ENCODE measurements at regions not wholly inside any gene's neighbourhood (a gene's known extent, or its start where the extent isn't known, plus 50 kb on each side); places are given as distances from the start of the nearest gene placed in this dataset.
"Not testable (repeated sequence)": the region's sequence is repeated elsewhere in the genome, so short reads cannot be mapped to it uniquely, and the experiment has no call there.

- DNase-seq (ENCODE audit: low read depth in 2 of 3, low spot score in 2 of 3): no peak
These were observed 62.5 kb upstream of the CHST15 start for GRCh38 chr10:124155781-124156435.

DNA sequence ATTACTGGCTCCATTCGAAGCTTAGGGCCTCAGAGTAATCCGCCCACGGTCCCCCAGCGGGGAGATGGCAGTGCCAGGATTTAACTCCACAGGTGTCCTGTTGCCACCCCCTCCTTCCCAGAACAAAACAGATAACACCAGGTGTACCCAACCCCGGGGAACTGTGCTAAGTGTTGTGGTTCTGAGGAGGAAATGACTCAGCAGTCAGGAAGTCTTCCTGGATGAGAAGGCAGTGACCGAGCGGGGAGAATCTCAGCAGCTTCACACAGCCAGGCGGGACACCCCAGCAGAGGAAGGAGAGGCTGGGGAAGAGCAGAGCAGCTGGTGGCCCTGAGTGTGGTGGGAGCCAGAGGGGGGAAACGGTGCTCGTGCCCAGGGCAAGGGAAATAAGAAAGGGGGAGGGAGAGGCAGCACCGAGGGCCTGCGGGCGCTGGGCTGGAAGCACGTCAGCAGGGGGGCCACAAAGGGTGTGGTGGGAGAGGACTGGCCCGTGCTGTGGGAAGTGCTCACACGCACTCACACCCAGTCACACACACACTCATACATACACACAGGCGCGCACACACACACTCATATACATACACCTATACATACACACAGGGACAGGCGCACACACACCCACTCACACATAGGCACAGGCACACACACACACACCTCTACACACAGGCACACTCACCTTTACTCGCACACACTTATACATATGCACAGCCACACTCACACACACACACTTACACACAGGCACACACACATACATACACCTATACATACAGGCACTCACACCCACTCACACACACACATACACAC lies 59.8 kb upstream of the CHST15 start:
- DNase-seq (ENCODE audit: low read depth in 2 of 3, low spot score in 2 of 3): peak in 2 of 3 donors; percentile 86 to 87

- peak in 2 of 3 donors; percentile 40 to 41 for DNase-seq (ENCODE audit: low read depth in 2 of 3, low spot score in 2 of 3)
These were observed 59.0 kb upstream of the CHST15 start for GRCh38 chr10:124152139-124153022.

DNA sequence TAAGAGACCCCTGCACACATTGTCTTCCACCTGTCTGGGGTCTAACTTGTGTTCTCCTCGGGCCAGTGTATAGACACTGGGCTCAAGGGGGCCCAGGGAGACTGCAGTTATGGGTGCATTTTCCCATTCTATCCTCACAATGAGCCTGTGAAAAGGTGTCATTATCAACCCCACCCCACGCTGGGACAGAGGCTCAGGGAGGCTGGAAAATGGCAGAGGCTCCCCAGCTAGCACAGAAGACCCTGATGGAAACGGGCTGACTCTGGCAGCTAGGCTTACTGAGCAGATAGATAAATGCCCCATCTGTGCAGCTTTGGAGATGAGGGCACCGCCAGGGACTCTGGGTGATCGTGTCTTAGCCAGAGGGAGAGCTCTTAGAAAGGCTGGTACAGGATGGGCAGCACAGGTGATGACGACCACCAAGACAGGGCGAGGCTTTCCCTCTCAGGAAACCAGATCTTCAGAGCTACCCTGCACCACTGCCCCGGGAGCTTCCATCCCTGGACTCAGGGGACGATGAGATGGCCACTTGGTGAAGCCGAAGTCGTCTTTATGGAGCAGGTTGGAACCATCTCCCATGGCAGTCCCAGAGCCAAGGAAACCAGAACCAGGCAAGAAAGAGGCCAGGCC lies 58.2 kb upstream of the CHST15 start:
- DNase-seq (ENCODE audit: low read depth in 2 of 3, low spot score in 2 of 3): no peak

DNA sequence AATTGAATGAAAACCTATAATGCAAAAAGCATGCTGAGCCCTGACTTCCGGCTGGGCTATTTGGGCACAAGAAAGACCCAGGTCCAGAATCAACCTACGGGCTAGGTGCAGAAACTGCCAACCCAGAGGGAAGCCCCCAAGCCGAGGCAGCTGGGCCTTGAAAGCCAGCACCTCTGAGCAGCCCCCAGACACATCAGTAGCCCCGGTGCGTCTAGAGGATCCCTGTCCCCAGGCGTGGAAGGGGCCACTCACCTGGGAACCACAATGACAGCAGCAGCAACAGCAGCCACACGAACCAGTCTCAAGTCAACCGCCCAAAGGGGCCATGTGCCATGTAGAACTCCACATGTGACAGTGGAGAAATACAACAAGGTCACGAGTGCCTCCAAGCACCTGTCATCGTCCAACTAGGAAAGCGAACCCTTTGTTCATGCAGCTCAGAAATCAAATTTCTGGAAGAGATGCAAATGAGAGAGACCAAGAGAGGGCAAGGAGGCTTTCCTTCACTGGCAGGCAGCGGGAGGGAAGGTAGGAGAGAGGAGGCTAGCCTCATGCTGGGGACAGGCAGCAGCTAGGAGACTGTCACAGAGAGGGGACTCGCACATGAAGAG lies 57.5 kb upstream of the CHST15 start:
- DNase-seq (ENCODE audit: low read depth in 2 of 3, low spot score in 2 of 3): no peak

GRCh38 chr10:124150189-124150806 lies 56.9 kb upstream of the CHST15 start:
- no peak for DNase-seq (ENCODE audit: low read depth in 2 of 3, low spot score in 2 of 3)

DNA sequence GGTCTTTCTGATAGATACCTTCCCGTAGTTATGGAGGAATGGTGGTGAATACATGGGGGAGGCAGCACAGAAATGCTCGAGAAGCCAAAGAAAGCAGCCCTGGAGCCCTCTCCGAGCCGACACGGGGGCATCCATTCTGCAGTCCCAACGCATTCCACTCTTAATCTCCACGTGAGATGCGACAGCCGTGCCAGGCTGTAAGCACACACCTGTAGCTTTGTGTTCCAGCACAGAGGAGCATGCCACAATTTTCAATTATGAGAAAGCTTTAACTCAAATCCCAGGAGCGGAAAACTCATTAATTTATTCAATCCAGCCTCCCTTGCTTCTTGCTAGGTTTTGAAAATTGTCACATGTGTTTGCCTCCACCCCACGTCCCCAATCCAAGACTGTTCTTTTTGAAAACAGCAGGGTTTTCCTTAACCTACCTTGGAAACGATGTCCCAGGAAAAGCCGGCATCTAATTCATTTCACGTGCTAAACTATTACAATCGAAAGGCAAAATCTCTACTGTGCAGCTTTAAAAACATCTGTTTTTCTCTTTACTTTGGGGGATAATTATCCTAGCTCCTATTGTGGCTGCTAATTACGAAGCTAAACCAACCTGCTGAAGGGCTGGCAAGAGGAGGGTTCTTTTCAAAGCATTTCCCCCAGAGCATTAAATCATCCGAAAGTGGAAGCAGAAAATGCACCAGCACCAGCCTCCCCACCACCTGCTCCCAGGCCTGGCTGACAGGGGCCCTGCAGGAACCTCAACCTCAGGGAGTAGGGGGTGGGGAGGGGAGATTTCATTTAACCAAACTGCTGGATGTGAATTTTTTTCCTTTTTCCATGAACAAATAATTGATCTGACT lies 56.0 kb upstream of the CHST15 start:
- peak in 2 of 3 donors; percentile 51 to 74 for DNase-seq (ENCODE audit: low read depth in 2 of 3, low spot score in 2 of 3)

GRCh38 chr10:124148509-124149188 lies 55.3 kb upstream of the CHST15 start:
- DNase-seq (ENCODE audit: low read depth in 2 of 3, low spot score in 2 of 3): not testable (repeated sequence)

DNA sequence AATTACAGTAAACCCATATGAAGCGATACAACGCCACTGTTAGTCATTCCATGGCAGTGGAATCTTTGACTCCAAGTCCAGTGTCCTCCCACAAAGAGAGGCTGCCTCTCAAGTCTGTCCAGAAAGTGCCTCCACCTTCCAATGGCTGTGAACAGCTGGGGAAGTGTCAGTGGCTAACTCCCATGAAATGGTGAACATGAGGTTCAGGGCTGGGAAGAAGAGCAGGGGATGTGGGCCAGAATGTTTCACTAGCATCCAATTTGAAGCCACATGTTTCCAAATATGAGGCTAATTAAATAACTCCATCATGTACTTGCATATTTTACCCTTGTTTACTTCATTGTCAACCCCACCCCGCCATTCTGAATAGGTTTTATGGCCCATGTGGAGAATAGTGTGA lies 53.1 kb upstream of the CHST15 start:
- DNase-seq (ENCODE audit: low read depth in 2 of 3, low spot score in 2 of 3): no peak

- peak in 2 of 3 donors; percentile 65 to 88 for DNase-seq (ENCODE audit: low read depth in 2 of 3, low spot score in 2 of 3)
These were observed 51.9 kb upstream of the CHST15 start for GRCh38 chr10:124145109-124145870.

DNA sequence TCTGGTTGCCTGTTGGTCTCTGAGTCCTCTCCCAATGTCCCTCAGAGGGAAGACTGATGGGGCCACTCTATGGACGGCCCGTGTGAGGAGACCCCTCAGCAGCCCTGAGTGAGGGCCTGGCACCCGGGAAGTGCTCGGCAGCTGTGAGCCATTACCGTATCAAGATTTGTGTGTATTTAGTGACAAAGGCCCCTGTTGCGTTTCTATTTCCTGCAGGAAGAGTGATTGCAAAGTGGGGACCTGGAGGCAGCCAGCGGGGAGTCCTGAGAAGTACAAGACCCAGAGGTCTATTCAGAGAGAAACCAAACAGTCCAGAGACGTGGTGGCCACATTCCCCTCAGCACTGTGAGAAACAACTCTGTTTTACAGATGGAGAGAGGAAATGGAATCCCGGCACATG lies 51.1 kb upstream of the CHST15 start:
- no peak for DNase-seq (ENCODE audit: low read depth in 2 of 3, low spot score in 2 of 3)

DNA sequence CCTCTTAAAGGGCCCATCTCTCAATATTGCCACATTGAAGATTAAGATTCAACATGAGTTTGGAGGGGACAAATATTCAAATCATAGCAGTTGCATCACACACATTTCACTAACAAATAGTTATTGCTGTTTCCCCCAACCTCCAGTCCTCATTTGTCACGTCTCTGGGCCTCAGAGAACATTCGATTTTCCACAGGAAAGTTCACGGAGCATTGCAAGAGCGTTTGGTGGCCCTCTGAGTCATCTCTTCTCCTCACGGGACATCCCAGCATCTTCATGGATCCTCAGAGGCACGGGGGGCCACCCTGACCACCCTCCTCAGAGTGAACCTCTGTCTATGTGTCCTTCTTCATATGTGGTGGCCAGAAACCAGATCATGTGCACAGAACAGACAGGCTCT lies 50.3 kb upstream of the CHST15 start:
- DNase-seq (ENCODE audit: low read depth in 2 of 3, low spot score in 2 of 3): no peak
